ENCODE measurements at regions not wholly inside any gene's neighbourhood (a gene's known extent, or its start where the extent isn't known, plus 50 kb on each side); places are given as distances from the start of the nearest gene placed in this dataset.

GRCh38 chr11:109612496-109612895 lies 190.5 kb downstream of the C11orf87 start:
- TF ChIP-seq ZNF274 (IDR thresholded peaks at IDR 0.05; ENCODE audit: low read depth, low read length) (no peak), YY1 (IDR thresholded peaks at IDR 0.05; ENCODE audit: insufficient read depth, insufficient read length) (no peak)

All from NT2/D1 (cell line).